BJ (cell line): ENCODE measurements at regions not wholly inside any gene's neighbourhood (a gene's known extent, or its start where the extent isn't known, plus 50 kb on each side); places are given as distances from the start of the nearest gene placed in this dataset.

Source experiments
- CTCF ChIA-PET: fragments of 350-600 bp; formaldehyde crosslinking; extraction: SDS; loops from one replicate; lab custom pipeline; 2021; ENCODE audit warnings: antibody characterized with exemption, inconsistent platforms; lab: Yijun Ruan, JAX
- POLR2A ChIA-PET: fragments of 300-600 bp; sonication (Branson Sonifier 250); formaldehyde crosslinking; extraction: SDS; loops from one replicate; lab custom pipeline; 2021; ENCODE audit warnings: antibody characterized with exemption; lab: Charles Lee
- DNase-seq: peaks from one replicate; pipeline ENCODE4 v3.0.0-alpha.2; 2011; ENCODE audit warnings: low read depth
- H3K27me3 ChIP-seq: 2 replicates; pipeline ENCODE4 v1.6.0; 2011; ENCODE audit warnings: low read length; ENCODE audit not compliant: control insufficient read depth, insufficient read depth
- H3K36me3 ChIP-seq: 2 replicates; pipeline ENCODE4 v1.5.1; 2011; ENCODE audit warnings: low read length; ENCODE audit not compliant: control insufficient read depth, insufficient read depth
- H3K4me3 ChIP-seq: 2 replicates; pipeline ENCODE4 v1.5.1; 2011; ENCODE audit warnings: low read depth, mild to moderate bottlenecking, control low read depth, low read length
- TF ChIP-seq, protein P1 (sequence below): IDR thresholded peaks from 2 replicates; pipeline ENCODE4 v1.5.1; 2011; ENCODE audit warnings: low read depth, mild to moderate bottlenecking, control low read depth, inconsistent platforms, low read length, moderate library complexity; ENCODE audit not compliant: insufficient read depth

DNA sequence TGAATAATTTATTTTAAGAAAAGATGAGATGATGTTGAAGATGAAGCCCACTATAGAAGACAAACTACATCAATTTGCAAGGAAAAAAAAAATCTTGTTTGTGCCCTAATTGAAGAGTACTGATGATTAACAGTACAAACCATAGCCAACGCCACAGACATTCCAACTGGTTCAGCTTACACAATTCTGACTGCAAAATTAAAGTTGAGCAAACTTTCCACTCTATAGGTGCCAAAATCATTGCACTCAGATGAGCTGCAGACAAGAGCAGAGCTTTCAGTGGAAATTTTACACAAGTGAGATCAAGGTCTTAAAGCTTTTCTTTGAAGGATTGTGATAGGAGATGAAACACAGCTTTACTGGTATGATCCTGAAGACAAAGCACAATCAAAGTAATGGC, 85.3 kb downstream of the OGFRL1 start:
- Histone ChIP-seq H3K4me3 (no peak overlapping the region), H3K36me3 (no peaks in the 10 kb centered on the region), H3K27me3 (no peaks in the 10 kb centered on the region)
- POLR2A ChIA-PET: no interaction called here
- TF ChIP-seq, protein P1, sequence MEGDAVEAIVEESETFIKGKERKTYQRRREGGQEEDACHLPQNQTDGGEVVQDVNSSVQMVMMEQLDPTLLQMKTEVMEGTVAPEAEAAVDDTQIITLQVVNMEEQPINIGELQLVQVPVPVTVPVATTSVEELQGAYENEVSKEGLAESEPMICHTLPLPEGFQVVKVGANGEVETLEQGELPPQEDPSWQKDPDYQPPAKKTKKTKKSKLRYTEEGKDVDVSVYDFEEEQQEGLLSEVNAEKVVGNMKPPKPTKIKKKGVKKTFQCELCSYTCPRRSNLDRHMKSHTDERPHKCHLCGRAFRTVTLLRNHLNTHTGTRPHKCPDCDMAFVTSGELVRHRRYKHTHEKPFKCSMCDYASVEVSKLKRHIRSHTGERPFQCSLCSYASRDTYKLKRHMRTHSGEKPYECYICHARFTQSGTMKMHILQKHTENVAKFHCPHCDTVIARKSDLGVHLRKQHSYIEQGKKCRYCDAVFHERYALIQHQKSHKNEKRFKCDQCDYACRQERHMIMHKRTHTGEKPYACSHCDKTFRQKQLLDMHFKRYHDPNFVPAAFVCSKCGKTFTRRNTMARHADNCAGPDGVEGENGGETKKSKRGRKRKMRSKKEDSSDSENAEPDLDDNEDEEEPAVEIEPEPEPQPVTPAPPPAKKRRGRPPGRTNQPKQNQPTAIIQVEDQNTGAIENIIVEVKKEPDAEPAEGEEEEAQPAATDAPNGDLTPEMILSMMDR: no peak
- DNase-seq: no peak
- CTCF ChIA-PET: interaction anchor here (1.2 kb wide), 1 partner anchor 9 kb away, joined by 4 read pairs; no protein-coding TSS in a partner anchor

DNA sequence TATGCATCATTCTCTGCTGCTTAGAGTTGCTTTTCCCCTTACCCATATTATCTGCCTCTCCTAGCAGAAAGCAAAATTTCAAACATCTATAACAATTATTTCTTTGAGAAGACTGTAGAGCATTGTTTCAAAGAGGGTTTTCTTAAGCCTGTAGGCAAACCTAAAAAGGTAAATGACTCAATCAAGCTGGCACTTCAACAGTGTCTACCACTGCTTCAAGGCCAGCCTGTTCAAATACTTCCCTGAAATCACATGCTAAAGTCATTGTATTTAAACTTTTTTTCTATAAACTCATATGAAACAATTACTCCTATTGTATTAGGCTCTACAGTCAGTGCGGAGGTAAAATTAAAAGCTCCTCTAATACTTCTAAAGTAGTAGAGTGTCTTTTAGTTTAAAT, 87.1 kb downstream of the OGFRL1 start:
- TF ChIP-seq, protein P1: no peak
- POLR2A ChIA-PET: no interaction called here
- Histone ChIP-seq H3K27me3 (no peaks in the 10 kb centered on the region), H3K36me3 (no peaks in the 10 kb centered on the region), H3K4me3 (no peak overlapping the region)
- no peak for DNase-seq
- CTCF ChIA-PET: interaction anchor here (3.0 kb wide), 1 partner anchor 135 kb away, joined by 13 read pairs; no protein-coding TSS in a partner anchor

DNA sequence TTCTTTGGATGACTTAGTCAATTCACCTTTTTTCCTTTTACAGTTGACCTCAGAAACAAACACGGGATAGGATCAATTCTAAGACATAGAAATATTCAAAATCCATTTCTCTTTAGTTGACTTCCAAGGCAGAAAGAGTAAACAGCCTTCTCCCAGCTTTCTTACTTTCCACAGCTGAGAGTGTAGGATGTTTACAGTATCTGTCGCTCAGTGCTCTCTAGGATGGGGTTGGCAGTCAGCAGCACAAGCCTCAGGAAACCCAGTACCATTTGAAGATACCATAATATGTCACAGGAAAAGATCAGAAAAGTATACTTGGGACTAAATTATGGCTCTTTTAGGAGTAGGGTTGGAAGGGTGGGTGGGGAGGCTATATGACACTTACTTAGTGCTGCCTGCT, 88.2 kb downstream of the OGFRL1 start:
- POLR2A ChIA-PET: no interaction called here
- TF ChIP-seq, protein P1: no peak
- H3K27me3 ChIP-seq: no peaks in the 10 kb centered on the region
- no peak for DNase-seq
- no peaks in the 10 kb centered on the region for H3K36me3 ChIP-seq
- CTCF ChIA-PET: interaction anchor here (3.0 kb wide), 1 partner anchor 133 kb away, joined by 13 read pairs; no protein-coding TSS in a partner anchor
- no peak overlapping the region for H3K4me3 ChIP-seq

DNA sequence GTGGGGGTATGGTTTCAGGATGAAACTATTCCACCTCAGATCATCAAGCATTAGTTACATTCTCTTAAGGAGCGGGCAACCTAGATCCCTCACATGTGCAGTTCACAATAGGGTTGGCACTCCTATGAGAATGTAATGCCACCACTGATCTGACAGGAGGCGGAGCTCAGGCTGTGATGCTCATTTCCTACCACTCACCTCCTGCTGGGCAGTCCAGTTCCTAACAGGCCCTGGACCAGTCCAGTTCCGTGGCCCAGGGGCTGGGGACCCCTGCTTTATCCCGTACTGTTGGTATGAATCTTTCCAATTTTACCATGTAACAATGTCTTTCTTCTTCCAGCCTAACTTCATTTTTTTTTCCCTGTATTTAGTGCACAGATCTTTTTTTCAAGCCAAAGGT, 94.9 kb downstream of the OGFRL1 start:
- H3K4me3 ChIP-seq: no peak overlapping the region
- no peak for DNase-seq
- no peaks in the 10 kb centered on the region for H3K27me3 ChIP-seq
- no peaks in the 10 kb centered on the region for H3K36me3 ChIP-seq
- TF ChIP-seq, protein P1: no peak
- ChIA-PET CTCF (interaction anchor here (0.6 to 5.2 kb wide), 3 partner anchors 126 to 220 kb away, joined by 3 to 103 read pairs (median 3); no protein-coding TSS in a partner anchor), POLR2A (no interaction called here)

DNA sequence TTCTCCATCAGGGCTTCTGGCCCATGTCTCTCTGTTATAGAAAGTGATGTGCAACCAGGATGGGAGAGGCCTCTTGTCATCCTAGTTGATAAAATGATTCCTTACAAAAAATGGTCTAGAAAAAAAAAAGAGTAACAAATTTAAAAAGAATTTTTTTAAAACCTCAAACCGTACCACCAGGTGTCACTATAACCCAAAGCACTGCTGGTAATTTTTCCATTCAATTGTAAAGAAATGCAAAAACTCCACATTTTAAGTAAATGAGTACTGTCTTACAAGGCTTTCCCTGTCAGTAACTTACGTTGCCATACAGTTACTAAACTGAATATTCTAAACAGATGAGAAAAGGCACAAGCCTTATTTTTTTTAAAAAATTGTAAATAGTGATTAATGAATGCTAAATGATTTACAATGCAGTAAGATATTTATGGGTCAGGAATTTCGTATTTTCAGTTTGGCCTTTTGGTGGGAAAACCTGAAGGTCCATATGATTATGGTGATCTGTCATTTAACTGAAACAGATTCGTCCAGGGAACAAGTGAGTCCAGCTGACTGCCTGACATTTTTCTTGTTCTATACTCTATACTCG, 95.4 kb downstream of the OGFRL1 start:
- Histone ChIP-seq H3K36me3 (no peaks in the 10 kb centered on the region), H3K4me3 (no peak overlapping the region), H3K27me3 (no peaks in the 10 kb centered on the region)
- no peak for DNase-seq
- ChIA-PET CTCF (interaction anchor here (0.7 to 5.2 kb wide), 6 partner anchors 98 to 657 kb away, joined by 3 to 103 read pairs (median 6); no protein-coding TSS in a partner anchor), POLR2A (no interaction called here)
- TF ChIP-seq, protein P1: peak; percentile 50
